ENCODE measurements at regions not wholly inside any gene's neighbourhood (a gene's known extent, or its start where the extent isn't known, plus 50 kb on each side); places are given as distances from the start of the nearest gene placed in this dataset.

DNA sequence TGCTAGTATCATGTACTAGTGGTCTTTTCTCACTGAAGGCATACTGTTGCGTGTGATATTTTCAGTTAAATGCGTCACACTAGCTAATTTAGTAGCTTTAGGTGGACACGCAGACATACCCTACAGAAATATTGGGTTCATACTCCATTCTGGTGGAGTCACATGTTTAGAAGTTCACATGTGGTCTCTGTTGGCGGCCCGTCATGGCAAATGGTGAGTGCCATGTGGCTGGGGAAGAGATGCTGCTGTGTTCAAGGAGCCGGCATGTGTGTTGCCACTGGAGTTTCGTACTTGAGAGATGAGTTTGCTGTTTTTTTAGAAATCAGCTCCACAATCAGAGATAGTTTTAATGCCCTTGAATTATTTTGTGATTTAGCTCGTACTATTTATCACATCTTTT is 454.6 kb downstream of the PCNX1 start:
- DNase-seq (ENCODE audit: low read depth in 2 of 2), result no peak

DNA sequence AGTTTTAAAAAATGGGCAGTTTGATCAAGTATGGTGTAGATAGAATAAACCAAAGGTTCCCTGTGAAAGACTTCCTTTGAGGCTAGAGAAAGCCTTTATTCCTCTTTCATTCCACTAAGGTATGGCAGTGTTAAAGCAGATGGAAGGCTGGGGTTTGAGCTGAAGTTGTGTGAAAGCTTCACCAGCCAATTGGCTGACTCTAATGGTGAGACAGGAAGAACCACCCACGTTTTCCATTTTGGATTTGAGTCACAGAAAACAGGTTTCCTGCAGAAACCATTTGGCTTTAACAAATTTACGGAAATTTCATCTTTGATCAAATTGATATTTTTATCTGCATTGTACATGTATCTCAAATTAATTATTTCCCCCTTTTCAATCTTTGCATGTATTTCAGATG is 455.0 kb downstream of the PCNX1 start:
- DNase-seq (ENCODE audit: low read depth in 2 of 2), result no peak

DNA sequence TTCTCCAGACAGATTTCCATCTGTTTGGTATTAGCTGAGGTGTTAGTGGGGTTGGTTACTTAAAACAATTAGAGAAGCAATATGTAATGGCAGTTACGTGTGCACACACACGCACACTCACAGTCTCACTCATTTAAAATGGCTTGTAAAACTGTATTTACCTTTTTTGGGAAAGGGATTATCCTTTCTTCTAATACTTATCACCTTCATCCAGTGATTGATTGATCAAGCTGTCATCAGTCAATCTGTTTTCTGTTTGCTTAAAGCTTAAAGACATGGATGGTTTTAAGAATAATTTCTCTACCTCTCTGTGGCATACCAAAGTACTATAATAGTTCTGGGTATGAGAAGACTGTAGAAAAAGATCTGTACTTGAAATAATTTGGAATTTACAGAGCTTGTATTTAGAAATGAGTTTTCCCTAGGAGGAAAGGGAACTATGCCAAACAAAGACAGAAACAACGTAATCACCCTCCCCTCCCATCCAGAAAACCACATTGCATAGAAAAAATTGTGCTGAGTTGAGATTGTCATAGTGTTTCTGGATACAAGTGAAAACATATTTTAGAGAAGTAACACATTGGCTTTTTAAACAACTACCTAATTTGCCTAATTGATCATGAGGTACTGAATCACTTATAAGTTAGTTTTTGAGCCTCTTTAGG is 455.8 kb downstream of the PCNX1 start:
- DNase-seq (ENCODE audit: low read depth in 2 of 2), result peak in 1 of 2 experiments; percentile 56

DNA sequence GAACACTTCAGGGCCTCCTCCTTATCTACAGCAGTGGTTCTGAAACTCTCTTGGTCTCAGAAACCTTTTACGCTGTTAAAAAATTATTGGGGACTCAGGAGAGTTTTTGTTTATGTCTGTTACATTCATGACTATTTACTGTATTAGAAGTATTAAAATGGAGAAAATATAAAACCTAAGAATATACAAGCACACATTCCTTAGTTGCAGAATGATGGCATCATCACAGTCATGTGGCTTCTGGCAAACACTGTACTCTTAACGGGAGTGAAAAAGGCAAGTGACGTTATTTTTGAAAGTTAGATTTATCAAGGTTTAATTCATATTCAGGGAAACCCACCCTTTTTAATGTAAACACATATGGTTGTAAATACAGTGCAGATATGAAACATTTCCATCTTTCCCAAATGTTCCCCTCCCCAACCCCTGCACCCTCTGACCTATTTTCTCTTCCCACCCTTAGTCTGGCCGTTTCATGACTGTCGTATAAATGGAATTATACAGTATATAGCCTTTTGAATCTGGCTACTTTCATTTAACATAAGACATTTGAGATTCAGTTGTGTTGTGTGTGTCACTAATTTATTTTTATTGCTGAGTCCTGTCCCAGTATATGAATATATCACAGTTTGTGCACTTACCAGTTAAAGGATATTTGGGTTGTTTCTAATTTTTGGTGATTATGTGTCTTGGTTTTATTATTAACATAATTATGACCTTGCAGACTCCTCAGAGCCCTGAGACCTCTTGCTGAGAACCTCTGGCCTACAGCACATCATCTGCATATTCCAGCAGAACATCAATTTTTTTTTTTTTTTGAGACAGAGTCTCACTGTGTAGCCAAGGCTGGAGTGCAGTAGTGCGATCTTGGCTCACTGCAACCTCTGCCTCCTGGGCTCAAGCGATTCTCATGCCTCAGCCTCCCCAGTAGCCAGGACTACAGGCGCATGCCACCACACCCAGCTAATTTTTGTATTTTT is 457.0 kb downstream of the PCNX1 start:
- peak in 1 of 2 experiments; percentile 14 for DNase-seq (ENCODE audit: low read depth in 2 of 2)

DNA sequence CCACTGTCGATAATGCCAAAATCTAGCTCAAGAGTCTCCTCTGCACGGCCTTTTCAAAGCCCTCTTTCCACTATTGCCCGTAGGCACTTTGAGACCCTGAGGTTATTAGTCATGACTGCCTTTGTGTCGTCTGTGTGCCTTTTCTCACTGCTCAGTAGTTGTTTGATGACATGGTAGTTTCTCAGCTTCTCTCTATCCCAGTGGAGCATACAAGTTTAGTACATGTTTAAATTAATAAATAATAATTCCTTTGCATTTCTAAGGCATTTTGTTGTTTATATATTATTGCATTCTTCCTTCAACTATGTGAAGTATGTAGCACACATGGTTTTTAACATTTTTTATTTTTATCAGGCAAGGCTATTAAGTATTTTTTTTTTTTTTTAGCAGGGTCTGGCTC is 458.1 kb downstream of the PCNX1 start:
- peak in 1 of 2 experiments; percentile 29 for DNase-seq (ENCODE audit: low read depth in 2 of 2)

DNA sequence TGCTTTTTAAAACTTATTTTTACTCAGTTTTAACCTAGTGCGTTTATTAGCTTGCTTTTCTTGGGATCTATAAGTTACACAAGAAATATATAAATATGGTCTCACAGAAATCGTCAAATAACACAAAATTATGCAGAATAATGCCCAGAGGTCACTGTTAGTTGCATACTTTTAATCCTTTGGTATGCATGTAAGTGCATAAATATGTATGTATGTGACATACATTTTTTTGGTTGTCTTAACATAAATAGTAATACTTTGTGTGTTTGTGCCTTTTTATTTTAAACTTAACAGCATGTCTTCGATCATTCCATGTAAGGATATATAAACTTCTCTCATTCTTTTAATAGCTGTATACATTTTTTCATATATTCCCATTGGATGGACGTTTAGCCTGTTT is 459.6 kb downstream of the PCNX1 start:
- no peak for DNase-seq (ENCODE audit: low read depth in 2 of 2)

DNA sequence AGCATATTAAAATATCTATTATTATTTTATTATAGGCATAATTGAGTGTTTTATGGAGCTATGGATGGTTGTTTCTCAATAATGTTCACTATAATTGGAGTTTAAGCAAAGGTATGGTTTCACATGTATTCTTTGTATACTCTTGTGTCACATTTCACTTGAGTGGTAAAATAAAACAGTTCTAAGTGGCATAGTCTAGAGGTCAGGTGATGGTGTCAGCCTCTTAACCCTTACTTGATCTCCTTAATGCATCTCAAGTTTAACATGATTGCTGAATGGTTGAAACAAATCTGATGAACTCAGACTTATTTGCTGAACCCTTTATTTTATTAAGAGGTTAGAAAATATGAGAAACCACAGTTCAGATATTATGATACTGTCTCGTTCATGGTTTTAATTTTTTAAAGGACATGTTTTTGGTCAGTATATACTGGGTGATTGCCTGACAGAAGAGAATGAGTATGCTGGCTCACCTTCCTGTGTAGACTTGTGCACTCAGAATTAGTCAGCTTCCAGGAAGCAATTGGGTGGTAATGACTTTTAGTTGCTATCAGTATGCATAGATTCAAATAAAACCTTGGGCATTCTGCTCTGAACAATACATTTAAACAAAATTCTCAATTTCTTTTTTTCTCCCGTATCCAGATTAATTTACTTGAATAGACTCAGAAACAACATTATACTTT is 464.6 kb downstream of the PCNX1 start:
- no peak for DNase-seq (ENCODE audit: low read depth in 2 of 2)

DNA sequence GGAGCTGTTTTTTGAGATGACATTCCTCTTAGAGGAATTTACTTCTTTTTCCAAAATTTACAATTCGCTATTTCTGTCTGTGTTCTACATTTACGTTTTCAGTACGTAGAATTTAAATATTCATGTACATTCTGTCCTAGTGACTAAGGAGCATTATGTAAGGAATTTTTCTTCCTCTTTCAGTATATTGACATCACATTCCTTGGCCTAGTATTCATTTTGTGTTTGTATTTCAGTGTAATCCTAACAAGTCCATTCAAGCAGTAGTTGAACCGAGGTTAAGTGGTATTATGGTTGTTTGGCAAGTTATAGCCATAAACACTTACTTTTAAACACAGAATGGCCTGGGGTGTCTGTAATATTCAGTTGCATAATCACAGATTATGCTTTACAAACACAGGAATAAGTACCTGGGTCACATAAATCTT is 465.2 kb downstream of the PCNX1 start:
- DNase-seq (ENCODE audit: low read depth in 2 of 2), result peak; percentile 74 to 75

DNA sequence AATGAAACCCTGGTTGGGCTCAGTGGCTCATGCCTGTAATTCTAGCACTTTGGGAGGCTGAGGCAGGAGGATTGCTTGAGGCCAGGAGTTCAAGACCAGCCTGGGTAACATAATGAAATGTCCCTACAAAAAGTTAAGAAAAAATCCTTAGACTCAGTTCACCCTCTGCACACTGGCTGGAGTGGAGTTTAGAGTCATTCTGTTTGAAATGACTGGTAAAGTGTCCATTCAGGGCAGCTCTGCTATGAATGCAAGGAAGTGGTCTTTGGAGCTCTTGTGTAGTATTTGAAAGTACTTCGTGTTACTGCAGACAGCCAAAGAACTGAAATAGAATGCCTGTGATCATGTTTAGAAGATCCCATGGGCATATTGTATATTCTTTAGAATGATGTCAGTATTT is 466.5 kb downstream of the PCNX1 start:
- DNase-seq (ENCODE audit: low read depth in 2 of 2), result no peak

DNA sequence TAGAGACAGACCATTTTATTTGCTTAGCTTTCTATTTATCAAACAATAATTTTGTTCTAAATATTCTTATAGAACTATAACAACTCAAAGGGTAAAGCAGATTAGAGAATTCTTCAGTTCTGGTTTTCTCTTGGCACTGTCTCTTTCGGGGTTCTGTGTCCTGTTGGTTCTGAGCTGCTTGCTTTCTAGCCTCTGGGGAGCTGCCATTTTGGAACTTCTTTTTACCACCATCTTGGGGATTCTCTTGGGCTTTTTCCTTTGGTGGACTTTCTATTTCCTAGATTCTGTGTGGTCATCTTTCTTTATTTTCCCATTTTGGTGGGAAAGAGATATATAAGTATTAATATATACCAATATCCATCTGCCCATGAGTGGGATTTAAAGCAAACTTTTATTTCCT is 467.7 kb downstream of the PCNX1 start:
- no peak for DNase-seq (ENCODE audit: low read depth in 2 of 2)

DNA sequence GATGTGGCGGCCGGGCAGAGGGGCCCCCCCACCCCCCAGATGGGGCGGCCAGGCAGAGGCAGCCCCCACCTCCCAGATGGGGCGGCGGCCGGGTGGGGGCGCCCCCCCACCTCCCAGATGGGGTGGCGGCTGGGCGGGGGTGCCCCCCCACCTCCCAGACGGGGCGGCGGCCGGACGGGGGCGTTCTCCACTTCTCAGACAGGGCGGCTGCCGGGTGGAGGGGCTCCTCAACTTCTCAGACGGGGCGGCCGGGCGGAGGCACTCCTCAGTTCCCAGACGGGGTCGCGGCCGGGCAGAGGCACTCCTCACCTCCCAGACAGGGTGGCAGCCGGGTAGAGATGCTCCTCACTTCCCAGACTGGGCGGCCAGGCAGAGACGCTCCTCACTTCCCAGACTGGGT is 469.8 kb downstream of the PCNX1 start:
- no peak for DNase-seq (ENCODE audit: low read depth in 2 of 2)

DNA sequence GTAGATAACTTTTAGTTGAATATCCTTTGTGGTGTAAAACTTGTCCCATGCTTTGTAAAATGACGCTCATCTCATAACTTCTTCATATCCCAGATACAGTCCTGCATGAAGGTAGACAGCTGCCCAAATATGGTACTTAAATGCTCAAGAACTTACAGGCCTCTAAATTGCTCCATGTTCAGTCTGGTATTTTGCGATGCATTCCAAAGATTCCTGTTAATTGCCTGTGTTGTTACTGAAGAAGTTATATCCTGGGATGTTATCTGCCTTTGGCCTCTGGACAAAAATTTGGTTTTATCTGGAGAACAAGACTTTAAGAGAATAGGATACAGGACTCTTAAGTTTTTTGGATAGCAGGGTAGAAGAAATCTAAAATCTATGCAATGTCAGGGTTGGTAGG is 473.0 kb downstream of the PCNX1 start:
- DNase-seq (ENCODE audit: low read depth in 2 of 2), result peak; percentile 85 to 89

DNA sequence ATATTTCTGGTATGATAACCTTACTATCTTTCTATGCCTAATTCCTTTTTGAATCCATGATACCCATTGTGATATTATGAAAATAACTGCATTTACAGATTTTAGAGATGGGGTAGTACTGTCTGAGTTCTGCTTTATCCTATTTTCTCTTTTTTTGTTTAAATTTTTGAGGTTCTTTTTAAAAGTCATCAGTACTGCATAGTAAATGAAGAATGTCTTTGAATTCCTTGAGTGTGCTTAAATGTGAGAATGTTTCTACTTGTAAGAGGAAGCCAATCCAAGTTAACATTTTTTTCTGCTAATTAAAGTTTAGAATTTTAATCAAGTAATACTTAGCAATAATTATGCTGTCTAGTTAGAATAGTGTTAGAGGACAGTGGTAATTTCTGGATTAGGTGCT is 474.6 kb downstream of the PCNX1 start:
- DNase-seq (ENCODE audit: low read depth in 2 of 2), result no peak

DNA sequence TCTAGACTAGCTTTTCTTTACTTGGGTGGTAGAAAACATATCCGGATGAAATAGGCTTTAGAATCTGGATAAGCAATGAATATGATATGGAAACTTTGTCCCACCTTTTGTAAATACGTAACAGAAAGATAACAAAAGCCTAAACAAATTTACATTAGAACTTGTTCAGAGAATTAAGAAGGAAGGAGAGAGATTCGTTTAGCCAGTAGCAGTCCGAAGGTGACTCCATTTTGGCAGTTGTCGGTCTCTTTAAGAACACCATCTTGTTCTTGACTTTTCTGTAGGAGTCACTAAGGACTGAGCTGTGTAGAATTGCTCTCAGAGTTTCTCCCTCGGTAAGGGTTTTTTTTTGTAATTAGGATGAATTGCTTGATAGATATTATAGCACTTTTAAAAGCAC is 475.1 kb downstream of the PCNX1 start:
- DNase-seq (ENCODE audit: low read depth in 2 of 2), result no peak

DNA sequence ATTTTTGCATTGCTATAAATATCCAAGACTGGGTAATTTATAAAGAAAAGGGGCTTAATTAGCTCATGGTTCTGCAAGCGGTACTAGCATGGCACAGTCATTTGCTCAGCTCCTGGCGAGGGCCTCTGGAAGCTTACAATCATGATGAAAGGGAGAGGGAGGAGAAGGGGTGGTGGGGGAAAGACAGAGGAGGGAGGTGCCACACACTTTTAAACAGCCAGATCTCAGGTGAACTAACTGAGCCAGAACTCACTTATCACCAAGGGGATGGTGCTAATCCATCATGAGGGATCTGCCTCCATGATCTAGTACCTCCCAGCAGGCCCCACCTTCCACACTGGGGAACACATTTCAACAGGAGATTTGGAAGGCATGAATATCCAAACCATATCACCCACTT is 476.3 kb downstream of the PCNX1 start:
- no peak for DNase-seq (ENCODE audit: low read depth in 2 of 2)

DNA sequence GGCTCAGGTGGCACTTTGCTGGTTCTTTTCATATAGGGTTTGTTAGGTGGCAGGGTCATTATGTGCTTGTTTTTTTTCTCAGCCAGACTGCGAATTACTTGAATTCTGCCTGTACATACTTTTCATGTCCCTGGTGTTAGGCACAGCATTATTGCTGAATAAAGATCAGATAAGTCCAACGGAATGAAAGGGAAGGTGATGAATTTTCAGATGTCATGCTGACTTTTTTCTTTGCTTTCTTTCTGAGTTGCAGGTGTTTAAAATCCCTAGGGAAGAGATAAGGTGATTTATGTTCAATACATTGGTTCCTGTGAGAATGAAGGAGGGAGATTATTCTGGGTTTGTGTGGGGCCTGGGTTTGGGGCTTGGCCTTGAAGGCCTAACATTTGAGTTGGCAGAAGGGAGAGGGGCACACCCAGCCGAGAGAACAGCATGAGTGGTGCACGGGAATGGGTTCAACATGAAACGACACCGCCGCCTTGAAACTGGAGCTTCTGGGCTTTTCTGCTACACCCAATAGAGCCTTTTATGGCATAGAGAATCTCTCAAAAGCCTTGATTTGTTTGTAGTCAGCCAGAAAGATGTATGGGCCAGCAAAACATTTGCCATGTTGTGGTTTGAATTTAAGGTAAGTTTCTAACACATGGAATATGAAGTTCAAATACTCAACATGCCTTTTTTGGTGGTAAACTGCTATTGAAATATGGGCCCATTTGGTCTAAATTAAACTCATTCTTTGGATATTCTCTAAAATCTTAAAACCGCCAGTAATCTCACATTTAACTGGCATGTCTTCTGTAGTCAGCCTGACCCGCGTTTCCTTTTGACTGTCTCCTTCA is 477.0 kb downstream of the PCNX1 start:
- DNase-seq (ENCODE audit: low read depth in 2 of 2), result no peak

DNA sequence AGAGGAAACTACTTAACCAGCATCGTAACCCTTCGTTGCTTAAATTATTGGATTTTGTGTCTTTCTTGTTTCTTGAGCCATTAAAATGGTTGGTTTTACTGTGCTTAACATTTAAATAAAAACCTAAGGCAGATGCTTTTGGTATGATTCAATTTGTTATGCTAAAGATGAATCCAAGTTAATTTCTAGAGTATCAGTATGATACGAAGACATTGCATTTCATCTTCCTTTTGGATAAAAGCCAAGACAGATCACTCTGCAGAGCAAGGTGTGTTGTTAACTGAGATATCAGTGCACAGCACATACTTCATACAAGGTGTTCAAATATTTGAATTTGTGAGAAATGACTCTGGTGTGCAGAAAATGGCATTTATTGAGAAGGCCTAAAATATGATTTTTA is 480.5 kb downstream of the PCNX1 start:
- no peak for DNase-seq (ENCODE audit: low read depth in 2 of 2)

DNA sequence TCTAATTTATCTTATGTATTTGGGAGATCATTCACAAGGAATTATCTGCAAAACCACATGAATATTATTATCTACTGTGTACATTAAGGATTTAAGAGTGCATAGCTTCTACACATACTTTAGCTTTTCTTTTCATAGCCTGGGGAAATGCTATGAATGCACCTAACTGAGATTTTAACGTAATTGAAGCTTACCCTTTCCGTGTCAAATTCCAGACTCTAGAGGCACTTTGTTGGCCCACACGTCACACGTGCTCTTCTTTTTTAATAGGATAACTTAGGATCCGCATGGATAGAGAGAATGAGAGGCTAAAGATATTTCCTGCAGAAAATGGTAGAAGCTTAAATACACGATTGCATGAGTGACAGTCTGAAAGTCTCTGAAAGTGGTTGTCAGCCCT is 481.1 kb downstream of the PCNX1 start:
- DNase-seq (ENCODE audit: low read depth in 2 of 2), result no peak

DNA sequence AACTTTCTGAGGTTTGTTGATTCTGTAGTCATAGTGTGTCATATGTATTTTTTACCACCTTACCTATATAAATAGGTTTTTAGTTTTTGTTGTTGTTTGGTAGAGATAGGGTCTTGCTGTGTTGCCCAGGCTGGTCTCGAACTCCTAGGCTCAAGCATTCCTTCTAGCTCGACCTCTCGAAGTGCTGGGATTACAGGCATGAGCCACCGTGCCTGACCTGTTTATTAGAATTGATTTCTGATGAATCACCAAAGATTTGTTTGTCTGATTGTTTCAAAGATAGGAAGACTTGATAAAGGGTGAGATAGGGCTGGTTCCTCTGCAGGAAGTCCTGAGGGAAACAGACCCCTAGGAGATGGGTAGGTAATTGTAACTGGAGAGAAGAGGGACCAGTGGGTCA is 481.6 kb downstream of the PCNX1 start:
- no peak for DNase-seq (ENCODE audit: low read depth in 2 of 2)

DNA sequence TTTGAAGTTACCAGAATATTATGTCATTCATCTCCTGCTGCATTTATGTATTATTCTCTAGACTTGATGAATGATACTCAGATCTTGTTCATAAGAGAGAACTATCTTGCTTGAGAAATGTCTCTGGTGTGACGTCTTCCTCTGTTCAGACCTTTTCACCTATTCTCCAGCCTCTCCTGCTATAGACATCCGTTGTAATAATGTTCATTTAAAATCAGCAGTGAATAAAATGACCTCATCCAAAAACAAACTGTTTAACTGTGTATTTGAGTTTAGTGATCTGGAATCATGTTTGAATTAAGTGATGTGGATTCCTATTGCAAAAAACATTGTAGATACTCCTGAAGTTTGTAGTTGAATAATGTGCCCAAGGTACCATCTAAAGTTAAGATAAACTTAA is 487.1 kb downstream of the PCNX1 start:
- DNase-seq (ENCODE audit: low read depth in 2 of 2), result no peak

DNA sequence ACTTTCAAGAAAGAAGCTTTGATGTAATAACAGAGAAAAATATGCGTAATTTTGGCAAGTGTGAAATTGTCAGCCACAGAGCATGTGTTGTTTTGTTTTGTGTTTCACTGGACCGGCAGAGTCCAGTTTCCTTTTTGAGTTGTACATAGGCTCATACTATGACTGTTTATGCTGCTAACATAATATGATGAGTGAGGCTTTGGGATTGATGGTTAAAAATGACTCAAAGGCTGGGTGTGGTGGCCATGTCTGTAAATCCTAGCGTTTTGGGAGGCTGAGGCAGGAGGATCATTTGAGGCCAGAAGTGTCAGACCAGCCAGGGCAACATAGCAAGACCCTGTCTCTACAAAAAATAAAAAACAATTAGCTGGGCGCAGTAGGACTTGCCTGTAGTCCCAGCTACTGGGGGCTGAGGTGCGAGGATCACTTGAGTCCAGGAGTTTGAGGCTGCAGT is 487.9 kb downstream of the PCNX1 start:
- no peak for DNase-seq (ENCODE audit: low read depth in 2 of 2)

DNA sequence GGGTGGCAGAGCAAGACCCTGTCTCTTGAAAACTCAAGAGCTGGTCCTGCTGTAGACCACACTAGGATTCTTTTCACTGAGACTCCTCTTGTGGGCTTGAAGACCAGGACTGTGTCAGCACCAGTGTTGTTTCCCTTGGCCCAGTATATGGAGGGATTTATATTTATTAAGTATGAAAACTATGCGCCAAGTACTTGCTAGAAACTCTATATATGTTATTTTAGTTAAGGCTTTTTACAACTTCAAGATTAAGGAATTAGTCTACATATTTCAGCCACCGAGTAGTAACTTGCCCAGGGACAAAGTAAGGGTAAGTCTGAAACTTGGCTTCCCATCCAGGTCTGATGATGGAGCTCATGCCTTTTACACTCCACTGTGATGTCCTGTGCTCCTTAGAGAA is 488.4 kb downstream of the PCNX1 start:
- DNase-seq (ENCODE audit: low read depth in 2 of 2), result no peak

Measured in fibroblast of skin of left quadriceps (primary cell).